ENCODE measurements at regions not wholly inside any gene's neighbourhood (a gene's known extent, or its start where the extent isn't known, plus 50 kb on each side); places are given as distances from the start of the nearest gene placed in this dataset.

GRCh38 chr20:12927489-12927888, 81.3 kb upstream of the SPTLC3 start:
- Histone ChIP-seq H3K9me3 (ENCODE audit: control insufficient read depth in 4 of 4, low read length in 3 of 4) (no peaks in the 10 kb centered on the region), H3K4me1 (ENCODE audit: control insufficient read depth in 4 of 4, insufficient read depth in 4 of 4, low read length in 3 of 4) (peaks cover 0 to 7% (median 4%) of the 10 kb centered on the region in 4 donors), H3K27me3 (ENCODE audit: control insufficient read depth in 4 of 4, insufficient read depth in 4 of 4, low read length in 3 of 4) (no peaks in the 10 kb centered on the region), H3K4me3 (ENCODE audit: low read depth in 1 of 3, low read length in 3 of 3) (no peak overlapping the region), H3K9ac (ENCODE audit: low read depth in 1 of 2, low read length in 2 of 2) (no peak overlapping the region), H3K27ac (ENCODE audit: low read depth in 1 of 2, low read length in 2 of 2) (no peak overlapping the region), H3K36me3 (ENCODE audit: control insufficient read depth in 4 of 4, insufficient read depth in 3 of 4, low read depth in 1 of 4, low read length in 3 of 4) (no peaks in the 10 kb centered on the region)
- DNase-seq (ENCODE audit: low spot score) = no peak
- TF ChIP-seq, protein P1, sequence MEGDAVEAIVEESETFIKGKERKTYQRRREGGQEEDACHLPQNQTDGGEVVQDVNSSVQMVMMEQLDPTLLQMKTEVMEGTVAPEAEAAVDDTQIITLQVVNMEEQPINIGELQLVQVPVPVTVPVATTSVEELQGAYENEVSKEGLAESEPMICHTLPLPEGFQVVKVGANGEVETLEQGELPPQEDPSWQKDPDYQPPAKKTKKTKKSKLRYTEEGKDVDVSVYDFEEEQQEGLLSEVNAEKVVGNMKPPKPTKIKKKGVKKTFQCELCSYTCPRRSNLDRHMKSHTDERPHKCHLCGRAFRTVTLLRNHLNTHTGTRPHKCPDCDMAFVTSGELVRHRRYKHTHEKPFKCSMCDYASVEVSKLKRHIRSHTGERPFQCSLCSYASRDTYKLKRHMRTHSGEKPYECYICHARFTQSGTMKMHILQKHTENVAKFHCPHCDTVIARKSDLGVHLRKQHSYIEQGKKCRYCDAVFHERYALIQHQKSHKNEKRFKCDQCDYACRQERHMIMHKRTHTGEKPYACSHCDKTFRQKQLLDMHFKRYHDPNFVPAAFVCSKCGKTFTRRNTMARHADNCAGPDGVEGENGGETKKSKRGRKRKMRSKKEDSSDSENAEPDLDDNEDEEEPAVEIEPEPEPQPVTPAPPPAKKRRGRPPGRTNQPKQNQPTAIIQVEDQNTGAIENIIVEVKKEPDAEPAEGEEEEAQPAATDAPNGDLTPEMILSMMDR (IDR thresholded peaks at IDR 0.05; ENCODE audit: low read depth, low read length, missing input control) = no peak
- TF ChIP-seq, protein P2, sequence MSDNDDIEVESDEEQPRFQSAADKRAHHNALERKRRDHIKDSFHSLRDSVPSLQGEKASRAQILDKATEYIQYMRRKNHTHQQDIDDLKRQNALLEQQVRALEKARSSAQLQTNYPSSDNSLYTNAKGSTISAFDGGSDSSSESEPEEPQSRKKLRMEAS (IDR thresholded peaks at IDR 0.05) = no peak
- TF ChIP-seq JUND (IDR thresholded peaks at IDR 0.05) (no peak), RAD21 (IDR thresholded peaks at IDR 0.05) (no peak), TAF1 (conservative IDR thresholded peaks at IDR 0.05) (no peak), REST (IDR thresholded peaks at IDR 0.05) (no peak), SP1 (IDR thresholded peaks at IDR 0.05) (no peak), HNF4G (IDR thresholded peaks at IDR 0.05) (no peak), EGR1 (IDR thresholded peaks at IDR 0.05; ENCODE audit: low read depth in 2 of 2) (no peak), GABPA (IDR thresholded peaks at IDR 0.05 in 1 of 2, conservative IDR thresholded peaks at IDR 0.05 in 1 of 2) (no peak), RXRA (IDR thresholded peaks at IDR 0.05) (no peak)
- TF ChIP-seq, protein P3, sequence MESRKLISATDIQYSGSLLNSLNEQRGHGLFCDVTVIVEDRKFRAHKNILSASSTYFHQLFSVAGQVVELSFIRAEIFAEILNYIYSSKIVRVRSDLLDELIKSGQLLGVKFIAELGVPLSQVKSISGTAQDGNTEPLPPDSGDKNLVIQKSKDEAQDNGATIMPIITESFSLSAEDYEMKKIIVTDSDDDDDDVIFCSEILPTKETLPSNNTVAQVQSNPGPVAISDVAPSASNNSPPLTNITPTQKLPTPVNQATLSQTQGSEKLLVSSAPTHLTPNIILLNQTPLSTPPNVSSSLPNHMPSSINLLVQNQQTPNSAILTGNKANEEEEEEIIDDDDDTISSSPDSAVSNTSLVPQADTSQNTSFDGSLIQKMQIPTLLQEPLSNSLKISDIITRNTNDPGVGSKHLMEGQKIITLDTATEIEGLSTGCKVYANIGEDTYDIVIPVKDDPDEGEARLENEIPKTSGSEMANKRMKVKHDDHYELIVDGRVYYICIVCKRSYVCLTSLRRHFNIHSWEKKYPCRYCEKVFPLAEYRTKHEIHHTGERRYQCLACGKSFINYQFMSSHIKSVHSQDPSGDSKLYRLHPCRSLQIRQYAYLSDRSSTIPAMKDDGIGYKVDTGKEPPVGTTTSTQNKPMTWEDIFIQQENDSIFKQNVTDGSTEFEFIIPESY (IDR thresholded peaks at IDR 0.05) = no peak
- 88% methylated on average over 5 of the region's 5 CpGs for WGBS

- no peaks in the 10 kb centered on the region for H3K36me3 ChIP-seq (ENCODE audit: control insufficient read depth in 4 of 4, insufficient read depth in 3 of 4, low read depth in 1 of 4, low read length in 3 of 4)
- TF ChIP-seq, protein P1 (IDR thresholded peaks at IDR 0.05; ENCODE audit: low read depth, low read length, missing input control) = no peak
- TF ChIP-seq, protein P2 (IDR thresholded peaks at IDR 0.05) = no peak
- no peak for TF ChIP-seq TAF1 (conservative IDR thresholded peaks at IDR 0.05)
- no peak for TF ChIP-seq ATF3 (IDR thresholded peaks at IDR 0.05)
- no peak for TF ChIP-seq HNF4G (IDR thresholded peaks at IDR 0.05)
- no peak for TF ChIP-seq YY1 (IDR thresholded peaks at IDR 0.05)
- no peak for TF ChIP-seq GABPA (IDR thresholded peaks at IDR 0.05 in 1 of 2, conservative IDR thresholded peaks at IDR 0.05 in 1 of 2)
- no peak for TF ChIP-seq JUND (IDR thresholded peaks at IDR 0.05)
- TF ChIP-seq EGR1 (IDR thresholded peaks at IDR 0.05; ENCODE audit: low read depth in 2 of 2) = no peak
- TF ChIP-seq FOXA2 (IDR thresholded peaks at IDR 0.05) = no peak
- DNase-seq (ENCODE audit: low spot score) = no peak
- WGBS = 81% methylated on average over 1 of the region's 1 CpG
- H3K4me1 ChIP-seq (ENCODE audit: control insufficient read depth in 4 of 4, insufficient read depth in 4 of 4, low read length in 3 of 4) = peaks cover 0 to 4% (median 4%) of the 10 kb centered on the region in 4 donors
- H3K27me3 ChIP-seq (ENCODE audit: control insufficient read depth in 4 of 4, insufficient read depth in 4 of 4, low read length in 3 of 4) = no peaks in the 10 kb centered on the region
- no peak overlapping the region for H3K4me3 ChIP-seq (ENCODE audit: low read depth in 1 of 3, low read length in 3 of 3)
- H3K9me3 ChIP-seq (ENCODE audit: control insufficient read depth in 4 of 4, low read length in 3 of 4) = no peaks in the 10 kb centered on the region
- H3K27ac ChIP-seq (ENCODE audit: low read depth in 1 of 2, low read length in 2 of 2) = no peak overlapping the region
- no peak overlapping the region for H3K9ac ChIP-seq (ENCODE audit: low read depth in 1 of 2, low read length in 2 of 2)
These were observed 80.4 kb upstream of the SPTLC3 start for GRCh38 chr20:12928358-12928754.
